ENCODE measurements at regions not wholly inside any gene's neighbourhood (a gene's known extent, or its start where the extent isn't known, plus 50 kb on each side); places are given as distances from the start of the nearest gene placed in this dataset.

DNA sequence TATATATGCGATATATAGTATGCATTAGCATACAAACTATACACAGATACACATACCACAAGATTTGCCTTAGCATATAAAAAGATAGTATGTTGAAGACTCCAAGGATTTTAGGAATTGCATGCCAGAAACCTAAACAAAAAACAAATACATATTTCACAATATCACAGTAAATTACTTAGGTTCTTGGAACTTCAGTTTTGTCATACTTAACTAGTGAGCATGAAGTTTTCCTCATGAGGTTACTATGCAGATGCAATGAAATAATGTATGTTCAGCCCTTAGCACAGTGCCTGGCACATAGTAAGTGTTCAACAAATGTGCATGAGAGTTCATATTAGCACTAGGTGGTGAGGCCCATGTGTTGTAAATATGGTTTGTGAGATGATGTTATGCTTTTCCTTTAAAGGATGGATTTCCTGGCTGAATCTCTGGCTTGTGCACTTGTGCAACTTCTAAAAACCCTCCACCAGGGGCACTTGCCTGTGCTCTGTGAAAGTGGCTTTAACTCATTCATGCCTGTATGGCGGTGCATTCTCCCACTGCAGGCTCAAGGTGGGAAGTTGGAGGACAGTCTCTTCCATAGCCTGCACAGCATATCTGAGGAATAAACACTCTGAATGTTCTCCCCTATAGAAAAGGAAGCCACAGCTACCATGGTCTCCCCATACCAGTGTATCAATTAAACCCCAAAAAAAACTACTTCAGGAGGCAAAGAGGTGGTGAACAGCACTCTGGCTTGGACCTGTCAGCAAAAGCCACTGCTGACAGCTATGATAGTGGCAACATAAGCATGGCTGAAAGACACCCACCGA is 624.1 kb upstream of the CDH4 start:
- DNase-seq (ENCODE audit: low spot score in 2 of 2): no peak
- 76 to 85% methylated on average over 3 of the region's 3 CpGs for WGBS, 2 donors

GRCh38 chr20:60628749-60629148 is 623.3 kb upstream of the CDH4 start:
- intact Hi-C loops (cut with DNase I; ENCODE audit: low total_unique reads): no loop called here
- WGBS, 2 donors: 81 to 84% methylated on average over 7 of the region's 7 CpGs
- H3K4me3 ChIP-seq (ENCODE audit: low read depth, poor library complexity, severe bottlenecking): no peak overlapping the region
- TF ChIP-seq, protein P1, sequence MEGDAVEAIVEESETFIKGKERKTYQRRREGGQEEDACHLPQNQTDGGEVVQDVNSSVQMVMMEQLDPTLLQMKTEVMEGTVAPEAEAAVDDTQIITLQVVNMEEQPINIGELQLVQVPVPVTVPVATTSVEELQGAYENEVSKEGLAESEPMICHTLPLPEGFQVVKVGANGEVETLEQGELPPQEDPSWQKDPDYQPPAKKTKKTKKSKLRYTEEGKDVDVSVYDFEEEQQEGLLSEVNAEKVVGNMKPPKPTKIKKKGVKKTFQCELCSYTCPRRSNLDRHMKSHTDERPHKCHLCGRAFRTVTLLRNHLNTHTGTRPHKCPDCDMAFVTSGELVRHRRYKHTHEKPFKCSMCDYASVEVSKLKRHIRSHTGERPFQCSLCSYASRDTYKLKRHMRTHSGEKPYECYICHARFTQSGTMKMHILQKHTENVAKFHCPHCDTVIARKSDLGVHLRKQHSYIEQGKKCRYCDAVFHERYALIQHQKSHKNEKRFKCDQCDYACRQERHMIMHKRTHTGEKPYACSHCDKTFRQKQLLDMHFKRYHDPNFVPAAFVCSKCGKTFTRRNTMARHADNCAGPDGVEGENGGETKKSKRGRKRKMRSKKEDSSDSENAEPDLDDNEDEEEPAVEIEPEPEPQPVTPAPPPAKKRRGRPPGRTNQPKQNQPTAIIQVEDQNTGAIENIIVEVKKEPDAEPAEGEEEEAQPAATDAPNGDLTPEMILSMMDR (IDR thresholded peaks at IDR 0.05): no peak
- TF ChIP-seq POLR2A (IDR thresholded peaks at IDR 0.05): no peak
- no peak for DNase-seq (ENCODE audit: low spot score in 2 of 2)

More for the DNA sequence above, 624.1 kb upstream of the CDH4 start:
- TF ChIP-seq POLR2A (IDR thresholded peaks at IDR 0.05): no peak
- TF ChIP-seq, protein P1 (IDR thresholded peaks at IDR 0.05): no peak
- intact Hi-C loops (cut with DNase I; ENCODE audit: low total_unique reads): no loop called here
- no peak overlapping the region for H3K4me3 ChIP-seq (ENCODE audit: low read depth, poor library complexity, severe bottlenecking)

DNA sequence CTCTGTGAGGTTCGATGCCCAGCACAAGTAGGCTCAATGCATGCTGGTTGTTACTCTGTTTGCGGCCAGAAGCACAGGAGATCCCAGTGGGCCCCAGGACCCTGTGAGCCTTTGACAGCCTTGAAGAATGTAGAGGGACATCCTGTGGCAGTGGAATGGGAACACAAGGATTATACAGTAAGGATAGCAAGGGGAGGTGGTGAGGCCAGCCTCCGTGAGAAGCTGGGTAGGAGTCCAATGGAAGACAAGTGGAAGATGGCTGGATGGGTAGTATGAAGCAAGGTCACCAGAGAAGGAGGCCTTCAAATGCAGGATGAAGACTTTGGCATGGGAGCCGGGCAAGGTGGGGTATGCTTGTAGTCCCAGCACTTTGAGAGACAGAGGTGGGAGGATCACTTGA is 622.9 kb upstream of the CDH4 start:
- TF ChIP-seq, protein P1 (IDR thresholded peaks at IDR 0.05): no peak
- no peak for TF ChIP-seq POLR2A (IDR thresholded peaks at IDR 0.05)
- no peak overlapping the region for H3K4me3 ChIP-seq (ENCODE audit: low read depth, poor library complexity, severe bottlenecking)
- intact Hi-C loops (cut with DNase I; ENCODE audit: low total_unique reads): no loop called here
- WGBS, 2 donors: 84 to 87% methylated on average over 4 of the region's 4 CpGs
- DNase-seq (ENCODE audit: low spot score in 2 of 2): no peak

- DNase-seq (ENCODE audit: low spot score in 2 of 2): no peak
- intact Hi-C loops (cut with DNase I; ENCODE audit: low total_unique reads): no loop called here
- no peak for TF ChIP-seq POLR2A (IDR thresholded peaks at IDR 0.05)
- TF ChIP-seq, protein P1 (IDR thresholded peaks at IDR 0.05): no peak
- H3K4me3 ChIP-seq (ENCODE audit: low read depth, poor library complexity, severe bottlenecking): no peak overlapping the region
- whole genome bisulfite sequencing, 2 donors: 44 to 48% methylated on average over 8 of the region's 8 CpGs
These were observed 621.5 kb upstream of the CDH4 start for GRCh38 chr20:60630609-60631008.

- no peak for TF ChIP-seq POLR2A (IDR thresholded peaks at IDR 0.05)
- TF ChIP-seq, protein P1 (IDR thresholded peaks at IDR 0.05): no peak
- WGBS, 2 donors: 81% methylated on average over 9 of the region's 9 CpGs
- H3K4me3 ChIP-seq (ENCODE audit: low read depth, poor library complexity, severe bottlenecking): no peak overlapping the region
- no peak for DNase-seq (ENCODE audit: low spot score in 2 of 2)
- intact Hi-C loops (cut with DNase I; ENCODE audit: low total_unique reads): no loop called here
These were observed 620.3 kb upstream of the CDH4 start for GRCh38 chr20:60631585-60632287.

Measured in lower leg skin (tissue), 4 donors.